Smooth muscle cell (in vitro differentiated cells): ENCODE measurements at regions not wholly inside any gene's neighbourhood (a gene's known extent, or its start where the extent isn't known, plus 50 kb on each side); places are given as distances from the start of the nearest gene placed in this dataset.

Experiments used
- DNase-seq: peaks from one replicate; lab custom pipeline; 2025; ENCODE audit not compliant: unreplicated experiment; lab: John Stamatoyannopoulos, UW
- H2AFZ ChIP-seq: fragments of 200-600 bp; sonication (generic); 2 replicates; pipeline ENCODE4 v1.6.0; 2016; ENCODE audit warnings: antibody characterized with exemption, low read depth, mild to moderate bottlenecking
- H3F3A ChIP-seq: fragments of 200-600 bp; sonication (generic); 2 replicates; pipeline ENCODE4 v1.6.0; 2017; ENCODE audit warnings: antibody characterized with exemption, low read depth
- H3K27ac ChIP-seq: fragments of 200-600 bp; sonication (generic); 2 replicates; pipeline ENCODE4 v1.5.1; 2016; ENCODE audit warnings: low read depth, mild to moderate bottlenecking
- H3K27me3 ChIP-seq: fragments of 200-600 bp; sonication (generic); 2 replicates; pipeline ENCODE4 v1.6.1; 2016; ENCODE audit warnings: low read depth, mild to moderate bottlenecking
- H3K36me3 ChIP-seq: fragments of 200-600 bp; sonication (generic); 2 replicates; pipeline ENCODE4 v1.5.1; 2016; ENCODE audit warnings: low read depth
- H3K4me1 ChIP-seq: fragments of 200-600 bp; sonication (generic); 2 replicates; pipeline ENCODE4 v1.5.1; 2016; ENCODE audit warnings: low read depth
- H3K4me2 ChIP-seq: fragments of 200-600 bp; sonication (generic); 2 replicates; pipeline ENCODE4 v1.6.0; 2016; ENCODE audit warnings: mild to moderate bottlenecking
- H3K4me3 ChIP-seq: fragments of 200-600 bp; sonication (generic); 2 replicates; pipeline ENCODE4 v1.5.1; 2016; ENCODE audit warnings: mild to moderate bottlenecking
- H3K79me2 ChIP-seq: fragments of 200-600 bp; sonication (generic); 2 replicates; pipeline ENCODE4 v1.6.0; 2016; ENCODE audit warnings: low read depth, mild to moderate bottlenecking
- H3K9ac ChIP-seq: fragments of 200-600 bp; sonication (generic); 2 replicates; pipeline ENCODE4 v1.6.0; 2016; ENCODE audit warnings: low read depth
- H3K9me3 ChIP-seq: fragments of 200-600 bp; sonication (generic); replicated peaks from 2 replicates; pipeline ENCODE4 v1.5.1; 2016; ENCODE audit warnings: low read depth
- H4K20me1 ChIP-seq: fragments of 200-600 bp; sonication (generic); 2 replicates; pipeline ENCODE4 v1.6.0; 2016; ENCODE audit warnings: low read depth
- WGBS: methylation state at CpG from one replicate; pipeline ENCODE4 v1.1.7; 2016; ENCODE audit warnings: low lambda C conversion rate; 5-methylcytosine and 5-hydroxymethylcytosine counted together
- TF ChIP-seq, protein P1 (sequence below): fragments of 200-600 bp; sonication (generic); IDR thresholded peaks from 2 replicates; pipeline ENCODE4 v1.5.1; 2017; ENCODE audit warnings: borderline replicate concordance, mild to moderate bottlenecking, antibody characterized with exemption; ENCODE audit not compliant: insufficient read depth, poor library complexity, severe bottlenecking

DNA sequence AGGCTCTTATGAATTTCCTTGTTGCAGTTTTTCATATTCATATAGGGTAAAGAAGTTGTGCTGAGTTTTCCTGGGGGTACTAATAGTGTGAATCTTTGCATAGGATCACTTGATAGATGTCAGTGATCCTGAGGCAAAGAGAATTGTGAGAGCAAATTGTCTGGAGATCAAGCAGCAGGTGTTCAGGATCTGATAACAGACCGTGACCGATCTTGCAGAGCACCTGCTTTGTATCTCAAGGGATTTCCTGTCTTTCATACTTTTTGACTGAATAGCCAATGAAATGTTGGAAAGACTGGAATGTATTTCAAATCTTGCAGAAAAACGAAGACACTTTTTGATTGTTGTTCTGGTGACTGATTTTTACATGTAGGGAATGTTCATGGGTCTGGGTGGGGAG is 914.5 kb downstream of the STIM2 start:
- H3K4me1 ChIP-seq, result no peaks in the 10 kb centered on the region
- TF ChIP-seq, protein P1, sequence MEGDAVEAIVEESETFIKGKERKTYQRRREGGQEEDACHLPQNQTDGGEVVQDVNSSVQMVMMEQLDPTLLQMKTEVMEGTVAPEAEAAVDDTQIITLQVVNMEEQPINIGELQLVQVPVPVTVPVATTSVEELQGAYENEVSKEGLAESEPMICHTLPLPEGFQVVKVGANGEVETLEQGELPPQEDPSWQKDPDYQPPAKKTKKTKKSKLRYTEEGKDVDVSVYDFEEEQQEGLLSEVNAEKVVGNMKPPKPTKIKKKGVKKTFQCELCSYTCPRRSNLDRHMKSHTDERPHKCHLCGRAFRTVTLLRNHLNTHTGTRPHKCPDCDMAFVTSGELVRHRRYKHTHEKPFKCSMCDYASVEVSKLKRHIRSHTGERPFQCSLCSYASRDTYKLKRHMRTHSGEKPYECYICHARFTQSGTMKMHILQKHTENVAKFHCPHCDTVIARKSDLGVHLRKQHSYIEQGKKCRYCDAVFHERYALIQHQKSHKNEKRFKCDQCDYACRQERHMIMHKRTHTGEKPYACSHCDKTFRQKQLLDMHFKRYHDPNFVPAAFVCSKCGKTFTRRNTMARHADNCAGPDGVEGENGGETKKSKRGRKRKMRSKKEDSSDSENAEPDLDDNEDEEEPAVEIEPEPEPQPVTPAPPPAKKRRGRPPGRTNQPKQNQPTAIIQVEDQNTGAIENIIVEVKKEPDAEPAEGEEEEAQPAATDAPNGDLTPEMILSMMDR, result no peak
- 79% methylated on average over 3 of the region's 3 CpGs for WGBS

DNA sequence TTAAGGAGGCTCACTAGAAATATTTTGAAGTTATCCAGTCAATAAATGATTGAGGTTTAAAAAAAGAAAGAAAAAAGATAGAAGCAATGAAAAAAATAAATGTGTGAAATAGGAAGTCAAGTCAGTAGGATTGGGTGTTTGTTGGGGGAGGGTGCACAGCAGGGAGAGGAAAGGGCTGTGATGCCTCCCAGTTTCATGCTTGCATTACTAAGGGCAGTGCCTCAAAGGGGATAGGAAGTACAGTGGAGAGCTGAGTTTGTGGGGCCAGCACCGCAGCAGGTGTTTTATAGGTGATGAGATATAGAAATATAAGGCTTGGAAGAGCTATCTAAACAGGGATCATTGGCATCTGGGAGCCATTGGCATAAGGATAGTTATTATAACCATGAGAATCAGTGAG is 919.2 kb downstream of the STIM2 start:
- Histone ChIP-seq H2AFZ (no peak overlapping the region), H3K4me1 (no peaks in the 10 kb centered on the region), H3K36me3 (no peaks in the 10 kb centered on the region), H3K9me3 (peaks cover 2% of the 10 kb centered on the region), H3K4me3 (no peak overlapping the region), H3F3A (no peaks in the 10 kb centered on the region), H3K79me2 (no peaks in the 10 kb centered on the region), H3K4me2 (no peak overlapping the region), H4K20me1 (no peaks in the 10 kb centered on the region), H3K27me3 (no peaks in the 10 kb centered on the region), H3K9ac (no peak overlapping the region), H3K27ac (no peak overlapping the region)
- no peak for DNase-seq
- WGBS, result 76% methylated on average over 1 of the region's 1 CpG
- TF ChIP-seq, protein P1, result no peak

More for the DNA sequence above, 914.5 kb downstream of the STIM2 start:
- Histone ChIP-seq H3F3A (no peaks in the 10 kb centered on the region), H2AFZ (no peak overlapping the region), H3K79me2 (no peaks in the 10 kb centered on the region), H3K9me3 (peaks cover 2% of the 10 kb centered on the region), H3K9ac (no peak overlapping the region), H3K36me3 (no peaks in the 10 kb centered on the region), H3K4me2 (no peak overlapping the region), H3K27ac (no peak overlapping the region), H3K27me3 (no peaks in the 10 kb centered on the region), H3K4me3 (no peak overlapping the region), H4K20me1 (no peaks in the 10 kb centered on the region)
- no peak for DNase-seq

DNA sequence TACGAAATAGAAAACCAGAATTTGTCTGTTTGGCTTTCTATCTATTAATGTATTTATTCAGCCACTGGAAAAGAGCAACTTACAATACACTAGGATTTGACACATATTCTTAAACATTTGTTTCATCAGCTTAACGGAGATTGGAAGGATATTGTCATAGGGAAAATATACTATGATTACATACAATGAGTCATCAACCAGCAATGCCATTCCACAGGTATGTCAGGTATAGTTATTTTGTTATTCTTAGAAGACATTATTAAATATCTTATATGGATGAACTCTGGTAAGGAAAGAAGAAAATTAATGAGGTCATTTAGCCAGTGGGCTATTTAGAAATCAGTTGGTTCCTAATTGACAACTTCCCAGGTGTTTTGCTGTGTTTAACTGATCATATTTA is 926.6 kb downstream of the STIM2 start:
- Histone ChIP-seq H3K36me3 (no peaks in the 10 kb centered on the region), H3K4me2 (no peak overlapping the region), H3K4me3 (no peak overlapping the region), H3F3A (no peaks in the 10 kb centered on the region), H2AFZ (no peak overlapping the region), H3K27ac (peak overlapping the region; percentile 13), H3K27me3 (no peaks in the 10 kb centered on the region), H4K20me1 (no peaks in the 10 kb centered on the region), H3K79me2 (no peaks in the 10 kb centered on the region), H3K9me3 (no peaks in the 10 kb centered on the region), H3K4me1 (peaks cover 6% of the 10 kb centered on the region), H3K9ac (no peak overlapping the region)
- TF ChIP-seq, protein P1, result no peak
- no peak for DNase-seq
- WGBS, result 94% methylated on average over 2 of the region's 2 CpGs

DNA sequence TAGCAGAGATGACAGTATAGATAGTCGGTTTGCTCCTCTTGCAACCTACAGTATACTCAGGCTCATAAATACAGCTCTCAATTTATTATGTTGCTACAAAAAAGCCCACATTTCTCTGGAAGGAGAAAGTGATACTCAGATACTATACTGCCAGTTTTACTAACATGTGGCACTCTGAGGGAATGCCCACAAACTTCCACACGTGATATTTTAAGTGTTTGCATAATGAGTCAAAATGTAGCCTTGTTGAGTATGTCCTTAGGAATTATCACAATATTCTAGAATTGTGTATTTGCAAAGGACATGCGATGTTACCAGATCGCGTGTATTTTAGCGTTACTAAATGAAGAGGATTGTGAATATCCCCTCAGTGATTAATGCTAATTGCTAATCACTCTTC is 929.1 kb downstream of the STIM2 start:
- H3K4me2 ChIP-seq, result peak overlapping the region; percentile 48
- H3K36me3 ChIP-seq, result no peaks in the 10 kb centered on the region
- H2AFZ ChIP-seq, result peak overlapping the region; percentile 13
- peak overlapping the region; percentile 82 for H3K27ac ChIP-seq
- no peaks in the 10 kb centered on the region for H3K79me2 ChIP-seq
- 64% methylated on average over 6 of the region's 6 CpGs for WGBS
- H4K20me1 ChIP-seq, result no peaks in the 10 kb centered on the region
- no peaks in the 10 kb centered on the region for H3K9me3 ChIP-seq
- H3K4me1 ChIP-seq, result peaks cover 6% of the 10 kb centered on the region
- DNase-seq, result no peak
- H3F3A ChIP-seq, result no peaks in the 10 kb centered on the region
- H3K27me3 ChIP-seq, result no peaks in the 10 kb centered on the region
- no peak overlapping the region for H3K9ac ChIP-seq
- TF ChIP-seq, protein P1, result no peak
- H3K4me3 ChIP-seq, result no peak overlapping the region
